ENCODE measurements at regions not wholly inside any gene's neighbourhood (a gene's known extent, or its start where the extent isn't known, plus 50 kb on each side); places are given as distances from the start of the nearest gene placed in this dataset.

- Mint-ChIP-seq H3K4me1 (peaks cover 49% of the 10 kb centered on the region), H3K36me3 (no peaks in the 10 kb centered on the region), H3K4me3 (peak overlapping the region; percentile 4; the same call in 1 of the 2 replicates), H3K9me3 (no peaks in the 10 kb centered on the region), H3K27me3 (ENCODE audit: low read depth) (no peaks in the 10 kb centered on the region), H3K27ac (no peak overlapping the region)
- CTCF ChIA-PET, result interaction anchor here (0.9 kb wide), 1 partner anchor 553 kb away, joined by 4 read pairs; no protein-coding TSS in a partner anchor
- TF ChIP-seq ZNF396 (CRISPR knock-in tag; IDR thresholded peaks at IDR 0.05; ENCODE audit: borderline replicate concordance) (no peak), EMX1 (CRISPR knock-in tag; IDR thresholded peaks at IDR 0.05) (no peak), NR1H2 (CRISPR knock-in tag; IDR thresholded peaks at IDR 0.05) (no peak), PREB (CRISPR knock-in tag; IDR thresholded peaks at IDR 0.05; ENCODE audit: borderline replicate concordance) (no peak), PRDM15 (CRISPR knock-in tag; IDR thresholded peaks at IDR 0.05) (no peak), CTCF (IDR thresholded peaks at IDR 0.05) (no peak), ZMAT4 (CRISPR knock-in tag; IDR thresholded peaks at IDR 0.05) (no peak), CDX4 (CRISPR knock-in tag; IDR thresholded peaks at IDR 0.05; ENCODE audit: borderline replicate concordance) (no peak), PRRX2 (CRISPR knock-in tag; IDR thresholded peaks at IDR 0.05) (no peak), E2F4 (CRISPR knock-in tag; IDR thresholded peaks at IDR 0.05; ENCODE audit: borderline replicate concordance, low read depth) (no peak), ZNF219 (CRISPR knock-in tag; IDR thresholded peaks at IDR 0.05; ENCODE audit: borderline replicate concordance) (no peak), TCF7 (CRISPR knock-in tag; IDR thresholded peaks at IDR 0.05; ENCODE audit: low read depth) (no peak), FOXK1 (CRISPR knock-in tag; IDR thresholded peaks at IDR 0.05) (no peak), FOXP1 (CRISPR knock-in tag; IDR thresholded peaks at IDR 0.05; ENCODE audit: borderline replicate concordance) (no peak), FOXJ3 (CRISPR knock-in tag; IDR thresholded peaks at IDR 0.05; ENCODE audit: borderline replicate concordance) (no peak)
- DNase-seq (ENCODE audit: low spot score) (no peak), ATAC-seq (no peak)
- POLR2A ChIA-PET, result no interaction called here
These were observed 191.3 kb downstream of the CDH7 start for GRCh38 chr18:65942104-65942503.

- Mint-ChIP-seq H3K27ac (no peak overlapping the region), H3K4me3 (no peak overlapping the region), H3K4me1 (peaks cover 43% of the 10 kb centered on the region), H3K36me3 (no peaks in the 10 kb centered on the region), H3K27me3 (ENCODE audit: low read depth) (no peaks in the 10 kb centered on the region), H3K9me3 (no peaks in the 10 kb centered on the region)
- ATAC-seq (no peak), DNase-seq (ENCODE audit: low spot score) (no peak)
- POLR2A ChIA-PET, result no interaction called here
- CTCF ChIA-PET, result no interaction called here
- TF ChIP-seq OVOL2 (CRISPR knock-in tag; IDR thresholded peaks at IDR 0.05; ENCODE audit: borderline replicate concordance) (no peak), ZNF396 (CRISPR knock-in tag; IDR thresholded peaks at IDR 0.05; ENCODE audit: borderline replicate concordance) (no peak), ATF6 (CRISPR knock-in tag; IDR thresholded peaks at IDR 0.05) (no peak), EMX1 (CRISPR knock-in tag; IDR thresholded peaks at IDR 0.05) (no peak), PREB (CRISPR knock-in tag; IDR thresholded peaks at IDR 0.05; ENCODE audit: borderline replicate concordance) (no peak), ATF3 (CRISPR knock-in tag; conservative IDR thresholded peaks at IDR 0.05) (no peak), ERG (CRISPR knock-in tag; IDR thresholded peaks at IDR 0.05) (no peak), JUN (CRISPR knock-in tag; IDR thresholded peaks at IDR 0.05) (no peak)
These were observed 190.7 kb downstream of the CDH7 start for GRCh38 chr18:65941482-65941881.

All from WTC11 (cell line).